Activated CD4-positive, alpha-beta memory T cell treated with anti-CD3 and anti-CD28 coated beads for 36 hours (primary cell): ENCODE measurements at regions not wholly inside any gene's neighbourhood (a gene's known extent, or its start where the extent isn't known, plus 50 kb on each side); places are given as distances from the start of the nearest gene placed in this dataset.

Source experiments
- CTCF ChIA-PET: fragments of 350-600 bp; sonication (Branson Sonifier 250); formaldehyde crosslinking; loops from one replicate; lab custom pipeline; 2021; ENCODE audit warnings: antibody characterized with exemption, inconsistent platforms; lab: Charles Lee
- POLR2A ChIA-PET: fragments of 350-600 bp; sonication (Branson Sonifier 250); formaldehyde crosslinking; loops from one replicate; lab custom pipeline; 2021; ENCODE audit warnings: antibody characterized with exemption; lab: Charles Lee
- DNase-seq: peaks from one replicate; pipeline ENCODE4 v3.0.0-alpha.2; 2020
- H3K27ac Mint-ChIP-seq: one replicate; pipeline ENCODE4 v1.8.0; 2021; ENCODE audit warnings: mixed read lengths
- H3K27me3 Mint-ChIP-seq: one replicate; pipeline ENCODE4 v1.8.0; 2021; ENCODE audit warnings: mixed read lengths
- H3K36me3 Mint-ChIP-seq: one replicate; pipeline ENCODE4 v1.8.0; 2021; ENCODE audit warnings: mixed read lengths
- H3K4me1 Mint-ChIP-seq: one replicate; pipeline ENCODE4 v1.8.0; 2021; ENCODE audit warnings: low read depth, mixed read lengths
- H3K4me3 Mint-ChIP-seq: one replicate; pipeline ENCODE4 v1.8.0; 2021; ENCODE audit warnings: mild to moderate bottlenecking, mixed read lengths
- H3K9me3 Mint-ChIP-seq: one replicate; pipeline ENCODE4 v1.8.0; 2021; ENCODE audit warnings: mixed read lengths
- intact Hi-C: fragments of 100-400 bp; cut with micrococcal nuclease; formaldehyde crosslinking; loops from one replicate; pipeline ENCODE4 v1.15.1; 2023

- no peak for DNase-seq
- no peak overlapping the region for H3K27ac Mint-ChIP-seq
- no peak overlapping the region for H3K4me3 Mint-ChIP-seq
- ChIA-PET CTCF (no interaction called here), POLR2A (no interaction called here)
- intact Hi-C loops, result no loop called here
- no peaks in the 10 kb centered on the region for H3K27me3 Mint-ChIP-seq
- no peaks in the 10 kb centered on the region for H3K36me3 Mint-ChIP-seq
- H3K4me1 Mint-ChIP-seq, result no peaks in the 10 kb centered on the region
- peaks cover 28% of the 10 kb centered on the region for H3K9me3 Mint-ChIP-seq
Measured at GRCh38 chr14:84751745-84752144, 778.2 kb upstream of the FLRT2 start.

GRCh38 chr14:84760489-84761126, 769.3 kb upstream of the FLRT2 start:
- H3K4me1 Mint-ChIP-seq, result no peaks in the 10 kb centered on the region
- POLR2A ChIA-PET, result no interaction called here
- H3K36me3 Mint-ChIP-seq, result no peaks in the 10 kb centered on the region
- no peak overlapping the region for H3K27ac Mint-ChIP-seq
- CTCF ChIA-PET, result no interaction called here
- no peaks in the 10 kb centered on the region for H3K27me3 Mint-ChIP-seq
- DNase-seq, result no peak
- H3K9me3 Mint-ChIP-seq, result peaks cover 34% of the 10 kb centered on the region
- H3K4me3 Mint-ChIP-seq, result no peak overlapping the region
- intact Hi-C loops, result no loop called here

- H3K27me3 Mint-ChIP-seq, result no peaks in the 10 kb centered on the region
- intact Hi-C loops, result no loop called here
- H3K27ac Mint-ChIP-seq, result no peak overlapping the region
- ChIA-PET POLR2A (interaction anchor here (0.6 kb wide), 1 partner anchor 25 kb away, joined by 4 read pairs; no protein-coding TSS in a partner anchor), CTCF (interaction anchor here (0.6 kb wide), 1 partner anchor 1607 kb away, joined by 3 read pairs; no protein-coding TSS in a partner anchor)
- H3K36me3 Mint-ChIP-seq, result no peaks in the 10 kb centered on the region
- peaks cover 30% of the 10 kb centered on the region for H3K9me3 Mint-ChIP-seq
- H3K4me1 Mint-ChIP-seq, result no peaks in the 10 kb centered on the region
- no peak overlapping the region for H3K4me3 Mint-ChIP-seq
- no peak for DNase-seq
Measured at GRCh38 chr14:84767434-84767833, 762.5 kb upstream of the FLRT2 start.

DNA sequence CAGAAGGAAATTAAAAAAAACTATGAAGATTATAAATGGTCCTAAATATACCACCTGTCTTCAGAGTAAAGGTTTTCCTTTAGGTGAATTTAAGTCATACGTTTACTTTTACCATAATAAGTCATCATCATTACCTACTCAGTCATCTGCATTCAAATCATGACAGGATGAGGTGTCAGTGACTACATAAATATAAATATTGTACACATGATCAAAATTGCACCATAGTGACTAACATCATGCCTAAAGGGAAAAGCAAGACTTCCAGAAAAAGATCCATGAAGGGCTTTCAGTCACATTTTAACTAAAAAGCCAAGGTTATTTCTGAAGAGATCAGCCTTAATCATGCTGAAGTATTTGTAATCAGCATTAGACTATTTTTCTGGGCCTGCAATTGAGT, 759.9 kb upstream of the FLRT2 start:
- no peaks in the 10 kb centered on the region for H3K4me1 Mint-ChIP-seq
- CTCF ChIA-PET, result no interaction called here
- no peak overlapping the region for H3K4me3 Mint-ChIP-seq
- H3K27me3 Mint-ChIP-seq, result no peaks in the 10 kb centered on the region
- H3K9me3 Mint-ChIP-seq, result peaks cover 35% of the 10 kb centered on the region
- no peaks in the 10 kb centered on the region for H3K36me3 Mint-ChIP-seq
- intact Hi-C loops, result no loop called here
- no peak for DNase-seq
- POLR2A ChIA-PET, result no interaction called here
- no peak overlapping the region for H3K27ac Mint-ChIP-seq

DNA sequence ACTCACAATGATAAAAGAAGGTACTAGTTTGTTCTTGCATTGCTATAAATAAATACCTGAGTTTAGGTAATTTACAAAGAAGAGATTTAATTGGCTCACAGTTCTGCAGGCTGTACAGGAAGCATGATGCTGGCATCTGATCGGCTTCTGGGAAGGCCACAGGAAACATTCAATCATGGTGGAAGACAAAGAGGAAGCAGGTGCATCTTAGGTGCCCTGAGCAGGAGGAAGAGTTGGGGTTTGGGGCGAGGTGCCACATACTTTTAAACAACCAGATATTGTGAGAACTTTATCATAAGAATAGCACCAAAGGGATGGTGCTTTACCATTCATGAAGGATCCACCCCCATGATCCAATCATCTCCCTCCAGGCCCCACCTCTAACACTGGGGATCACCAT, 752.6 kb upstream of the FLRT2 start:
- DNase-seq, result no peak
- Mint-ChIP-seq H3K9me3 (peaks cover 31% of the 10 kb centered on the region), H3K36me3 (no peaks in the 10 kb centered on the region), H3K4me1 (no peaks in the 10 kb centered on the region), H3K27ac (no peak overlapping the region), H3K27me3 (no peaks in the 10 kb centered on the region), H3K4me3 (no peak overlapping the region)
- intact Hi-C loops, result no loop called here
- POLR2A ChIA-PET, result no interaction called here
- CTCF ChIA-PET, result no interaction called here

- H3K27me3 Mint-ChIP-seq, result no peaks in the 10 kb centered on the region
- no peak for DNase-seq
- H3K4me3 Mint-ChIP-seq, result no peak overlapping the region
- peaks cover 16% of the 10 kb centered on the region for H3K9me3 Mint-ChIP-seq
- CTCF ChIA-PET, result no interaction called here
- no peaks in the 10 kb centered on the region for H3K4me1 Mint-ChIP-seq
- no peak overlapping the region for H3K27ac Mint-ChIP-seq
- intact Hi-C loops, result no loop called here
- POLR2A ChIA-PET, result no interaction called here
- H3K36me3 Mint-ChIP-seq, result no peaks in the 10 kb centered on the region
Measured at GRCh38 chr14:84782902-84783301, 747.0 kb upstream of the FLRT2 start.

- Mint-ChIP-seq H3K4me1 (no peaks in the 10 kb centered on the region), H3K9me3 (peaks cover 16% of the 10 kb centered on the region), H3K27me3 (no peaks in the 10 kb centered on the region), H3K36me3 (no peaks in the 10 kb centered on the region), H3K4me3 (no peak overlapping the region), H3K27ac (no peak overlapping the region)
- ChIA-PET POLR2A (no interaction called here), CTCF (no interaction called here)
- DNase-seq, result no peak
- intact Hi-C loops, result no loop called here
Measured at GRCh38 chr14:84783511-84783910, 746.4 kb upstream of the FLRT2 start.

DNA sequence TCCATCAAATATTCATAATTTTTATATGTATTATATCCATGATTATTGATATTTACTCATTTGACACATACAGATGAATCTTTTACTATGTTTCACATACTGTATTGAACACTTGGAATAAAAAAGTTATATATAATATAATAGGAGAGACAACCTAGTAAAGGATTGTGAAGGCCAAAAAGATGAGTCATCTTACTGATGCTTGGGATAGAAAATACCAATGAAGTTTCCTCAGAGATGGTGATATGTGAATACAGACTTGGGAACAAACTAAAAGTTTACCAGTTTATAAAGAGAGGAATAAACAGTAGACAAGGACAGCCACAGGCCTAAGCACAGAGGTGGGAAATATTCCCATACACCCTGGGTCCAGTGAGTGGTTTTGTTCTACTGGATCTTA, 743.9 kb upstream of the FLRT2 start:
- H3K9me3 Mint-ChIP-seq, result peaks cover 10% of the 10 kb centered on the region
- ChIA-PET CTCF (no interaction called here), POLR2A (no interaction called here)
- no peaks in the 10 kb centered on the region for H3K4me1 Mint-ChIP-seq
- no peak for DNase-seq
- no peaks in the 10 kb centered on the region for H3K36me3 Mint-ChIP-seq
- intact Hi-C loops, result no loop called here
- no peak overlapping the region for H3K27ac Mint-ChIP-seq
- no peak overlapping the region for H3K4me3 Mint-ChIP-seq
- H3K27me3 Mint-ChIP-seq, result no peaks in the 10 kb centered on the region

- Mint-ChIP-seq H3K4me1 (no peaks in the 10 kb centered on the region), H3K36me3 (no peaks in the 10 kb centered on the region), H3K4me3 (no peak overlapping the region), H3K27me3 (no peaks in the 10 kb centered on the region), H3K9me3 (peaks cover 18% of the 10 kb centered on the region), H3K27ac (no peak overlapping the region)
- CTCF ChIA-PET, result no interaction called here
- DNase-seq, result no peak
- POLR2A ChIA-PET, result no interaction called here
- intact Hi-C loops, result no loop called here
Measured at GRCh38 chr14:84789012-84789411, 740.9 kb upstream of the FLRT2 start.

- Mint-ChIP-seq H3K27me3 (no peaks in the 10 kb centered on the region), H3K4me1 (no peaks in the 10 kb centered on the region), H3K36me3 (no peaks in the 10 kb centered on the region), H3K27ac (no peak overlapping the region), H3K4me3 (no peak overlapping the region), H3K9me3 (peaks cover 19% of the 10 kb centered on the region)
- POLR2A ChIA-PET, result no interaction called here
- CTCF ChIA-PET, result no interaction called here
- intact Hi-C loops, result no loop called here
- no peak for DNase-seq
Measured at GRCh38 chr14:84792722-84793410, 737.1 kb upstream of the FLRT2 start.

DNA sequence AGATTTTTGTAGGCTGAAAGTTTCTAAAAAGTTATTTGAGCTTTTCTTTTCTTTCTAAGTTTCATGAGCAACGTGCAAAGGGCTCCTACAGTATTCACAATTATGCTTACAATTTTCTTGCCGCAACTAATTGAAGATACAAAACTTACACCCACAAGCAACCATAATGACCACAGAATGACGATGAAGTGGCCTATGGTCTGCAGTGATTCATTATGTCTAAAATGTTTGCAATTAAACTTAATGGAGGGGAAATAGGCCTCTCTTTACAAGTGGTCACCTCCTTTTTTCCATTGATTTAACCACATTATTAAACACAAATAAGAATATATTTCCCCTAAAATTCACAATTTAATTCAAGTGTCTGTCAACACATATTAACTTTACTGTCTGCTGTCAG, 732.6 kb upstream of the FLRT2 start:
- POLR2A ChIA-PET, result no interaction called here
- Mint-ChIP-seq H3K9me3 (peaks cover 14% of the 10 kb centered on the region), H3K27me3 (no peaks in the 10 kb centered on the region), H3K4me3 (no peak overlapping the region), H3K27ac (no peak overlapping the region), H3K4me1 (no peaks in the 10 kb centered on the region), H3K36me3 (no peaks in the 10 kb centered on the region)
- CTCF ChIA-PET, result no interaction called here
- DNase-seq, result no peak
- intact Hi-C loops, result no loop called here

GRCh38 chr14:84804468-84804867, 725.5 kb upstream of the FLRT2 start:
- H3K27ac Mint-ChIP-seq, result no peak overlapping the region
- ChIA-PET CTCF (no interaction called here), POLR2A (no interaction called here)
- H3K4me1 Mint-ChIP-seq, result no peaks in the 10 kb centered on the region
- H3K9me3 Mint-ChIP-seq, result peaks cover 14% of the 10 kb centered on the region
- no peak overlapping the region for H3K4me3 Mint-ChIP-seq
- no peak for DNase-seq
- H3K27me3 Mint-ChIP-seq, result no peaks in the 10 kb centered on the region
- H3K36me3 Mint-ChIP-seq, result no peaks in the 10 kb centered on the region
- intact Hi-C loops, result no loop called here

GRCh38 chr14:84804895-84805294, 725.0 kb upstream of the FLRT2 start:
- intact Hi-C loops, result no loop called here
- Mint-ChIP-seq H3K4me3 (no peak overlapping the region), H3K4me1 (no peaks in the 10 kb centered on the region), H3K9me3 (peaks cover 16% of the 10 kb centered on the region), H3K36me3 (no peaks in the 10 kb centered on the region), H3K27ac (no peak overlapping the region), H3K27me3 (no peaks in the 10 kb centered on the region)
- DNase-seq, result no peak
- ChIA-PET POLR2A (no interaction called here), CTCF (no interaction called here)
